ENCODE measurements at regions not wholly inside any gene's neighbourhood (a gene's known extent, or its start where the extent isn't known, plus 50 kb on each side); places are given as distances from the start of the nearest gene placed in this dataset.

GRCh38 chr12:111103583-111103982 lies 183.2 kb upstream of the MYL2 start (continued):
- TF ChIP-seq PBX3 (IDR thresholded peaks at IDR 0.05; ENCODE audit: insufficient replicate concordance, low read depth, low read length) (no peak), POLR2AphosphoS2 (IDR thresholded peaks at IDR 0.05; ENCODE audit: low read depth, low read length) (no peak), ZNF274 (IDR thresholded peaks at IDR 0.05; ENCODE audit: insufficient read depth, insufficient read length) (no peak), FOXK2 (IDR thresholded peaks at IDR 0.05) (no peak), CBX3 (IDR thresholded peaks at IDR 0.05; ENCODE audit: borderline replicate concordance, low read depth) (no peak), JUNB (IDR thresholded peaks at IDR 0.05) (no peak)
- TF ChIP-seq, protein P1, sequence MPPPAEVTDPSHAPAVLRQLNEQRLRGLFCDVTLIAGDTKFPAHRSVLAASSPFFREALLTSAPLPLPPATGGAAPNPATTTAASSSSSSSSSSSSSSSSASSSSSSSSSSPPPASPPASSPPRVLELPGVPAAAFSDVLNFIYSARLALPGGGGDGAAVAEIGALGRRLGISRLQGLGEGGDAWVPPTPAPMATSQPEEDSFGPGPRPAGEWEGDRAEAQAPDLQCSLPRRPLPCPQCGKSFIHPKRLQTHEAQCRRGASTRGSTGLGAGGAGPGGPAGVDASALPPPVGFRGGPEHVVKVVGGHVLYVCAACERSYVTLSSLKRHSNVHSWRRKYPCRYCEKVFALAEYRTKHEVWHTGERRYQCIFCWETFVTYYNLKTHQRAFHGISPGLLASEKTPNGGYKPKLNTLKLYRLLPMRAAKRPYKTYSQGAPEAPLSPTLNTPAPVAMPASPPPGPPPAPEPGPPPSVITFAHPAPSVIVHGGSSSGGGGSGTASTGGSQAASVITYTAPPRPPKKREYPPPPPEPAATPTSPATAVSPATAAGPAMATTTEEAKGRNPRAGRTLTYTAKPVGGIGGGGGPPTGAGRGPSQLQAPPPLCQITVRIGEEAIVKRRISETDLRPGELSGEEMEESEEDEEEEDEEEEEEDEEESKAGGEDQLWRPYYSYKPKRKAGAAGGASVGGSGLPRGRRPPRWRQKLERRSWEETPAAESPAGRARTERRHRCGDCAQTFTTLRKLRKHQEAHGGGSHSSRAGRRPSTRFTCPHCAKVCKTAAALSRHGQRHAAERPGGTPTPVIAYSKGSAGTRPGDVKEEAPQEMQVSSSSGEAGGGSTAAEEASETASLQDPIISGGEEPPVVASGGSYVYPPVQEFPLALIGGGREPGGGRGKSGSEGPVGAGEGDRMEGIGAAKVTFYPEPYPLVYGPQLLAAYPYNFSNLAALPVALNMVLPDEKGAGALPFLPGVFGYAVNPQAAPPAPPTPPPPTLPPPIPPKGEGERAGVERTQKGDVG (CRISPR knock-in tag; IDR thresholded peaks at IDR 0.05), result no peak
- TF ChIP-seq, protein P2, sequence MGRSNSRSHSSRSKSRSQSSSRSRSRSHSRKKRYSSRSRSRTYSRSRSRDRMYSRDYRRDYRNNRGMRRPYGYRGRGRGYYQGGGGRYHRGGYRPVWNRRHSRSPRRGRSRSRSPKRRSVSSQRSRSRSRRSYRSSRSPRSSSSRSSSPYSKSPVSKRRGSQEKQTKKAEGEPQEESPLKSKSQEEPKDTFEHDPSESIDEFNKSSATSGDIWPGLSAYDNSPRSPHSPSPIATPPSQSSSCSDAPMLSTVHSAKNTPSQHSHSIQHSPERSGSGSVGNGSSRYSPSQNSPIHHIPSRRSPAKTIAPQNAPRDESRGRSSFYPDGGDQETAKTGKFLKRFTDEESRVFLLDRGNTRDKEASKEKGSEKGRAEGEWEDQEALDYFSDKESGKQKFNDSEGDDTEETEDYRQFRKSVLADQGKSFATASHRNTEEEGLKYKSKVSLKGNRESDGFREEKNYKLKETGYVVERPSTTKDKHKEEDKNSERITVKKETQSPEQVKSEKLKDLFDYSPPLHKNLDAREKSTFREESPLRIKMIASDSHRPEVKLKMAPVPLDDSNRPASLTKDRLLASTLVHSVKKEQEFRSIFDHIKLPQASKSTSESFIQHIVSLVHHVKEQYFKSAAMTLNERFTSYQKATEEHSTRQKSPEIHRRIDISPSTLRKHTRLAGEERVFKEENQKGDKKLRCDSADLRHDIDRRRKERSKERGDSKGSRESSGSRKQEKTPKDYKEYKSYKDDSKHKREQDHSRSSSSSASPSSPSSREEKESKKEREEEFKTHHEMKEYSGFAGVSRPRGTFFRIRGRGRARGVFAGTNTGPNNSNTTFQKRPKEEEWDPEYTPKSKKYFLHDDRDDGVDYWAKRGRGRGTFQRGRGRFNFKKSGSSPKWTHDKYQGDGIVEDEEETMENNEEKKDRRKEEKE (IDR thresholded peaks at IDR 0.05), result no peak
